ENCODE measurements at regions not wholly inside any gene's neighbourhood (a gene's known extent, or its start where the extent isn't known, plus 50 kb on each side); places are given as distances from the start of the nearest gene placed in this dataset.

DNA sequence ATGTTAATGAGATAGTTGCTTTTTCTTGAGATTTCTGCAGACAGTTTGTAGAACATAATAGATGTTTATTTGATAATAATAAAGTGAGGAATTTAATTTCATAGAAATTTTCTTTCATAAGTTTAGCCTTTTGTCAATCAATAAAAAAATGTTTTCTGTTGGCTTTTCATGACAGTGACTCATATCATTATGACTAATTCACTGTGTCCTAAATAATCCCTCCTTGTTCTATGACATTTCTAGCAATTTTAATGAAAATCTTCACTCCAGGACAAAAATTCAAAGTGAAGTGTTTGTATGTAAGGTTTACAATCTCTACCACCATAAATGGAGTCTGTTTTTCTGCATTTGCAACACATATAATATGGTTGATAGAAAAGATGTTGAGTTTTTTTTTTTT is 109.9 kb downstream of the UTRN start:
- Histone ChIP-seq H3K4me3 (no peak overlapping the region), H4K20me1 (replicated peaks; ENCODE audit: insufficient read depth) (no peaks in the 10 kb centered on the region), H3K4me1 (ENCODE audit: insufficient read depth) (peaks cover 17% of the 10 kb centered on the region), H3K27ac (ENCODE audit: low read depth) (no peak overlapping the region), H3K9me2 (ENCODE audit: insufficient read depth) (peaks cover 6% of the 10 kb centered on the region), H3F3A (replicated peaks; ENCODE audit: low read depth) (no peaks in the 10 kb centered on the region), H3K4me2 (no peak overlapping the region), H2AFZ (no peak overlapping the region), H3K79me2 (replicated peaks; ENCODE audit: insufficient read depth) (peaks cover 53% of the 10 kb centered on the region), H3K27me3 (ENCODE audit: insufficient read depth) (no peaks in the 10 kb centered on the region), H3K36me3 (ENCODE audit: insufficient read depth) (no peaks in the 10 kb centered on the region)
- Mint-ChIP-seq H3K4me3 (no peak overlapping the region), H3K27ac (no peak overlapping the region), H3K9me3 (peaks cover 11% of the 10 kb centered on the region; the same call in 2 of the 3 replicates), H3K27me3 (ENCODE audit: insufficient read depth, low read depth, poor library complexity) (peaks cover 2% of the 10 kb centered on the region), H3K36me3 (ENCODE audit: low read depth) (peaks cover 19% of the 10 kb centered on the region), H3K4me1 (peaks cover 18% of the 10 kb centered on the region)
- TF ChIP-seq ZNF331 (CRISPR knock-in tag; IDR thresholded peaks at IDR 0.05; ENCODE audit: low read depth) (no peak), CREB1 (CRISPR knock-in tag; IDR thresholded peaks at IDR 0.05; ENCODE audit: low read depth) (no peak), EZH2 (IDR thresholded peaks at IDR 0.05; ENCODE audit: low read depth, unreplicated experiment) (no peak), JUNB (IDR thresholded peaks at IDR 0.05; ENCODE audit: unreplicated experiment) (no peak), NANOG (IDR thresholded peaks at IDR 0.05; ENCODE audit: borderline replicate concordance) (no peak), POLR2AphosphoS5 (IDR thresholded peaks at IDR 0.05; ENCODE audit: low read depth) (no peak)
- TF ChIP-seq, protein P1, sequence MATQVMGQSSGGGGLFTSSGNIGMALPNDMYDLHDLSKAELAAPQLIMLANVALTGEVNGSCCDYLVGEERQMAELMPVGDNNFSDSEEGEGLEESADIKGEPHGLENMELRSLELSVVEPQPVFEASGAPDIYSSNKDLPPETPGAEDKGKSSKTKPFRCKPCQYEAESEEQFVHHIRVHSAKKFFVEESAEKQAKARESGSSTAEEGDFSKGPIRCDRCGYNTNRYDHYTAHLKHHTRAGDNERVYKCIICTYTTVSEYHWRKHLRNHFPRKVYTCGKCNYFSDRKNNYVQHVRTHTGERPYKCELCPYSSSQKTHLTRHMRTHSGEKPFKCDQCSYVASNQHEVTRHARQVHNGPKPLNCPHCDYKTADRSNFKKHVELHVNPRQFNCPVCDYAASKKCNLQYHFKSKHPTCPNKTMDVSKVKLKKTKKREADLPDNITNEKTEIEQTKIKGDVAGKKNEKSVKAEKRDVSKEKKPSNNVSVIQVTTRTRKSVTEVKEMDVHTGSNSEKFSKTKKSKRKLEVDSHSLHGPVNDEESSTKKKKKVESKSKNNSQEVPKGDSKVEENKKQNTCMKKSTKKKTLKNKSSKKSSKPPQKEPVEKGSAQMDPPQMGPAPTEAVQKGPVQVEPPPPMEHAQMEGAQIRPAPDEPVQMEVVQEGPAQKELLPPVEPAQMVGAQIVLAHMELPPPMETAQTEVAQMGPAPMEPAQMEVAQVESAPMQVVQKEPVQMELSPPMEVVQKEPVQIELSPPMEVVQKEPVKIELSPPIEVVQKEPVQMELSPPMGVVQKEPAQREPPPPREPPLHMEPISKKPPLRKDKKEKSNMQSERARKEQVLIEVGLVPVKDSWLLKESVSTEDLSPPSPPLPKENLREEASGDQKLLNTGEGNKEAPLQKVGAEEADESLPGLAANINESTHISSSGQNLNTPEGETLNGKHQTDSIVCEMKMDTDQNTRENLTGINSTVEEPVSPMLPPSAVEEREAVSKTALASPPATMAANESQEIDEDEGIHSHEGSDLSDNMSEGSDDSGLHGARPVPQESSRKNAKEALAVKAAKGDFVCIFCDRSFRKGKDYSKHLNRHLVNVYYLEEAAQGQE (IDR thresholded peaks at IDR 0.05; ENCODE audit: unreplicated experiment), result no peak
- ATAC-seq (no peak), DNase-seq (ENCODE audit: low spot score) (no peak)

DNA sequence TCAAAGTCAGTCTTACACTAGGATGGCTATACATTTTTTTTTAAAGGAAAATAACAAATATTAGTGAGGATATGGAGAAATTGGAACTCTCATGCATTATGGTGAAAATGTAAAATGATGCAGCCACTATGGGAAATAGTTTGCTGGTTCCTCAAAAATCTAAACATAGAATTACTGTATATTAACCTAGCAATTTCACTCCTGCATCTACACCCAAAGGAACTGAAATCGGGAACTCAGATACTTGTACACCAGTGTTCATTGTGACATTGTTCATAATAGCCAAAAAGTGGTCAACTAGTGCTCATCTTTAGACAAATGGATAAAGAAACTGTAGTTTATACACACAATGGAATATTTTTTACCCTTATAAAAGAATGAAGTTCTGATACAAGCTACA is 110.7 kb downstream of the UTRN start:
- DNase-seq (ENCODE audit: low spot score) (no peak), ATAC-seq (no peak)
- H3K4me3 Mint-ChIP-seq, result no peak overlapping the region
- peaks cover 2% of the 10 kb centered on the region for H3K27me3 Mint-ChIP-seq (ENCODE audit: insufficient read depth, low read depth, poor library complexity)
- H3K27ac Mint-ChIP-seq, result no peak overlapping the region
- no peaks in the 10 kb centered on the region for H3K27me3 ChIP-seq (ENCODE audit: insufficient read depth)
- H3K36me3 ChIP-seq (ENCODE audit: insufficient read depth), result no peaks in the 10 kb centered on the region
- peaks cover 19% of the 10 kb centered on the region for H3K36me3 Mint-ChIP-seq (ENCODE audit: low read depth)
- peaks cover 11% of the 10 kb centered on the region; the same call in 2 of the 3 replicates for H3K9me3 Mint-ChIP-seq
- no peaks in the 10 kb centered on the region for H3F3A ChIP-seq (replicated peaks; ENCODE audit: low read depth)
- H3K79me2 ChIP-seq (replicated peaks; ENCODE audit: insufficient read depth), result peaks cover 57% of the 10 kb centered on the region
- no peak overlapping the region for H3K27ac ChIP-seq (ENCODE audit: low read depth)
- H4K20me1 ChIP-seq (replicated peaks; ENCODE audit: insufficient read depth), result no peaks in the 10 kb centered on the region
- H3K4me2 ChIP-seq, result no peak overlapping the region
- H3K4me1 Mint-ChIP-seq, result peaks cover 10% of the 10 kb centered on the region; the same call in 2 of the 3 replicates
- TF ChIP-seq, protein P2, sequence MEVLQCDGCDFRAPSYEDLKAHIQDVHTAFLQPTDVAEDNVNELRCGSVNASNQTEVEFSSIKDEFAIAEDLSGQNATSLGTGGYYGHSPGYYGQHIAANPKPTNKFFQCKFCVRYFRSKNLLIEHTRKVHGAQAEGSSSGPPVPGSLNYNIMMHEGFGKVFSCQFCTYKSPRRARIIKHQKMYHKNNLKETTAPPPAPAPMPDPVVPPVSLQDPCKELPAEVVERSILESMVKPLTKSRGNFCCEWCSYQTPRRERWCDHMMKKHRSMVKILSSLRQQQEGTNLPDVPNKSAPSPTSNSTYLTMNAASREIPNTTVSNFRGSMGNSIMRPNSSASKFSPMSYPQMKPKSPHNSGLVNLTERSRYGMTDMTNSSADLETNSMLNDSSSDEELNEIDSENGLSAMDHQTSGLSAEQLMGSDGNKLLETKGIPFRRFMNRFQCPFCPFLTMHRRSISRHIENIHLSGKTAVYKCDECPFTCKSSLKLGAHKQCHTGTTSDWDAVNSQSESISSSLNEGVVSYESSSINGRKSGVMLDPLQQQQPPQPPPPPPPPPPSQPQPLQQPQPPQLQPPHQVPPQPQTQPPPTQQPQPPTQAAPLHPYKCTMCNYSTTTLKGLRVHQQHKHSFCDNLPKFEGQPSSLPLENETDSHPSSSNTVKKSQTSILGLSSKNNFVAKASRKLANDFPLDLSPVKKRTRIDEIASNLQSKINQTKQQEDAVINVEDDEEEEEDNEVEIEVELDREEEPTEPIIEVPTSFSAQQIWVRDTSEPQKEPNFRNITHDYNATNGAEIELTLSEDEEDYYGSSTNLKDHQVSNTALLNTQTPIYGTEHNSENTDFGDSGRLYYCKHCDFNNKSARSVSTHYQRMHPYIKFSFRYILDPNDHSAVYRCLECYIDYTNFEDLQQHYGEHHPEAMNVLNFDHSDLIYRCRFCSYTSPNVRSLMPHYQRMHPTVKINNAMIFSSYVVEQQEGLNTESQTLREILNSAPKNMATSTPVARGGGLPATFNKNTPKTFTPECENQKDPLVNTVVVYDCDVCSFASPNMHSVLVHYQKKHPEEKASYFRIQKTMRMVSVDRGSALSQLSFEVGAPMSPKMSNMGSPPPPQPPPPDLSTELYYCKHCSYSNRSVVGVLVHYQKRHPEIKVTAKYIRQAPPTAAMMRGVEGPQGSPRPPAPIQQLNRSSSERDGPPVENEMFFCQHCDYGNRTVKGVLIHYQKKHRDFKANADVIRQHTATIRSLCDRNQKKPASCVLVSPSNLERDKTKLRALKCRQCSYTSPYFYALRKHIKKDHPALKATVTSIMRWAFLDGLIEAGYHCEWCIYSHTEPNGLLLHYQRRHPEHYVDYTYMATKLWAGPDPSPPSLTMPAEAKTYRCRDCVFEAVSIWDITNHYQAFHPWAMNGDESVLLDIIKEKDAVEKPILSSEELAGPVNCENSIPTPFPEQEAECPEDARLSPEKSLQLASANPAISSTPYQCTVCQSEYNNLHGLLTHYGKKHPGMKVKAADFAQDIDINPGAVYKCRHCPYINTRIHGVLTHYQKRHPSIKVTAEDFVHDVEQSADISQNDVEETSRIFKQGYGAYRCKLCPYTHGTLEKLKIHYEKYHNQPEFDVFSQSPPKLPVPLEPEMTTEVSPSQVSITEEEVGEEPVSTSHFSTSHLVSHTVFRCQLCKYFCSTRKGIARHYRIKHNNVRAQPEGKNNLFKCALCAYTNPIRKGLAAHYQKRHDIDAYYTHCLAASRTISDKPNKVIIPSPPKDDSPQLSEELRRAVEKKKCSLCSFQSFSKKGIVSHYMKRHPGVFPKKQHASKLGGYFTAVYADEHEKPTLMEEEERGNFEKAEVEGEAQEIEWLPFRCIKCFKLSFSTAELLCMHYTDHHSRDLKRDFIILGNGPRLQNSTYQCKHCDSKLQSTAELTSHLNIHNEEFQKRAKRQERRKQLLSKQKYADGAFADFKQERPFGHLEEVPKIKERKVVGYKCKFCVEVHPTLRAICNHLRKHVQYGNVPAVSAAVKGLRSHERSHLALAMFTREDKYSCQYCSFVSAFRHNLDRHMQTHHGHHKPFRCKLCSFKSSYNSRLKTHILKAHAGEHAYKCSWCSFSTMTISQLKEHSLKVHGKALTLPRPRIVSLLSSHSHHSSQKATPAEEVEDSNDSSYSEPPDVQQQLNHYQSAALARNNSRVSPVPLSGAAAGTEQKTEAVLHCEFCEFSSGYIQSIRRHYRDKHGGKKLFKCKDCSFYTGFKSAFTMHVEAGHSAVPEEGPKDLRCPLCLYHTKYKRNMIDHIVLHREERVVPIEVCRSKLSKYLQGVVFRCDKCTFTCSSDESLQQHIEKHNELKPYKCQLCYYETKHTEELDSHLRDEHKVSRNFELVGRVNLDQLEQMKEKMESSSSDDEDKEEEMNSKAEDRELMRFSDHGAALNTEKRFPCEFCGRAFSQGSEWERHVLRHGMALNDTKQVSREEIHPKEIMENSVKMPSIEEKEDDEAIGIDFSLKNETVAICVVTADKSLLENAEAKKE (CRISPR knock-in tag; IDR thresholded peaks at IDR 0.05), result no peak
- no peak for TF ChIP-seq EZH2phosphoT487 (IDR thresholded peaks at IDR 0.05; ENCODE audit: unreplicated experiment)
- TF ChIP-seq, protein P1 (IDR thresholded peaks at IDR 0.05; ENCODE audit: unreplicated experiment), result no peak
- TF ChIP-seq CREB1 (CRISPR knock-in tag; IDR thresholded peaks at IDR 0.05; ENCODE audit: low read depth), result no peak
- peaks cover 10% of the 10 kb centered on the region for H3K4me1 ChIP-seq (ENCODE audit: insufficient read depth)
- no peak overlapping the region for H2AFZ ChIP-seq
- no peak overlapping the region for H3K4me3 ChIP-seq
- peaks cover 6% of the 10 kb centered on the region for H3K9me2 ChIP-seq (ENCODE audit: insufficient read depth)

All from GM23338 (cell line).